H9 (cell line): ENCODE measurements at regions not wholly inside any gene's neighbourhood (a gene's known extent, or its start where the extent isn't known, plus 50 kb on each side); places are given as distances from the start of the nearest gene placed in this dataset.

ENCODE experiments used
- DNase-seq: peaks from one replicate; pipeline ENCODE4 v3.0.0-alpha.2; 2017
- H2AFZ ChIP-seq: one replicate; pipeline ENCODE4 v1.6.1; 2013; ENCODE audit warnings: mild to moderate bottlenecking, low read length, control low read depth, moderate library complexity
- H2AK5ac ChIP-seq: 2 replicates; pipeline ENCODE4 v1.6.1; 2013; ENCODE audit warnings: low read length, control low read depth, mixed read lengths; ENCODE audit not compliant: insufficient read length
- H2BK120ac ChIP-seq: one replicate; pipeline ENCODE4 v1.6.1; 2013; ENCODE audit warnings: low read depth, mild to moderate bottlenecking, low read length, control low read depth, inconsistent platforms; ENCODE audit not compliant: poor library complexity, severe bottlenecking
- H2BK12ac ChIP-seq: 2 replicates; pipeline ENCODE4 v1.6.1; 2013; ENCODE audit warnings: low read length, control low read depth, mixed read lengths, low read depth; ENCODE audit not compliant: insufficient read length
- H2BK15ac ChIP-seq: 2 replicates; pipeline ENCODE4 v1.6.1; 2013; ENCODE audit warnings: low read depth, low read length, control low read depth
- H2BK20ac ChIP-seq: one replicate; pipeline ENCODE4 v1.6.1; 2013; ENCODE audit warnings: low read depth, mild to moderate bottlenecking, low read length, control low read depth, inconsistent platforms; ENCODE audit not compliant: poor library complexity, severe bottlenecking
- H2BK5ac ChIP-seq: 2 replicates; pipeline ENCODE4 v1.6.1; 2013; ENCODE audit warnings: low read length, control low read depth, mixed read lengths; ENCODE audit not compliant: insufficient read length
- H3K14ac ChIP-seq: 2 replicates; pipeline ENCODE4 v1.6.1; 2013; ENCODE audit warnings: low read length, control low read depth; ENCODE audit not compliant: insufficient read depth
- H3K18ac ChIP-seq: 2 replicates; pipeline ENCODE4 v1.6.1; 2013; ENCODE audit warnings: low read depth, mild to moderate bottlenecking, mixed read lengths, low read length, control low read depth; ENCODE audit not compliant: insufficient read length
- H3K23ac ChIP-seq: 2 replicates; pipeline ENCODE4 v1.6.1; 2013; ENCODE audit warnings: low read length, control low read depth, mixed read lengths, low read depth; ENCODE audit not compliant: insufficient read length
- H3K23me2 ChIP-seq: 2 replicates; pipeline ENCODE4 v1.6.1; 2013; ENCODE audit warnings: low read depth, mild to moderate bottlenecking, mixed read lengths, low read length, control low read depth; ENCODE audit not compliant: insufficient read length, poor library complexity, severe bottlenecking
- H3K27ac ChIP-seq: 2 replicates; pipeline ENCODE4 v1.5.1; 2013; ENCODE audit warnings: low read length, control low read depth, mixed read lengths, low read depth; ENCODE audit not compliant: insufficient read length
- H3K27me3 ChIP-seq: 2 replicates; pipeline ENCODE4 v1.6.1; 2013; ENCODE audit warnings: low read length, control low read depth, inconsistent platforms; ENCODE audit not compliant: insufficient read depth
- H3K4ac ChIP-seq: 2 replicates; pipeline ENCODE4 v1.6.1; 2013; ENCODE audit warnings: low read depth, mild to moderate bottlenecking, control low read depth, inconsistent platforms, low read length, moderate library complexity
- H3K4me1 ChIP-seq: 2 replicates; pipeline ENCODE4 v1.6.1; 2013; ENCODE audit warnings: low read length, control low read depth, inconsistent platforms; ENCODE audit not compliant: insufficient read depth
- H3K4me2 ChIP-seq: 2 replicates; pipeline ENCODE4 v1.6.1; 2013; ENCODE audit warnings: low read length, control low read depth, mixed read lengths; ENCODE audit not compliant: insufficient read length, insufficient read depth
- H3K56ac ChIP-seq: 2 replicates; pipeline ENCODE4 v1.6.1; 2013; ENCODE audit warnings: low read depth, mild to moderate bottlenecking, mixed read lengths, low read length, control low read depth; ENCODE audit not compliant: insufficient read length
- H3K79me1 ChIP-seq: 2 replicates; pipeline ENCODE4 v1.6.1; 2013; ENCODE audit warnings: low read depth, mild to moderate bottlenecking, moderate library complexity, low read length, control low read depth, inconsistent platforms; ENCODE audit not compliant: insufficient read depth, poor library complexity, severe bottlenecking
- H3K79me2 ChIP-seq: 2 replicates; pipeline ENCODE4 v1.6.1; 2013; ENCODE audit warnings: low read length, control low read depth, inconsistent platforms; ENCODE audit not compliant: insufficient read depth
- H3K9ac ChIP-seq: 2 replicates; pipeline ENCODE4 v1.6.1; 2013; ENCODE audit warnings: low read length, control low read depth, mixed read lengths; ENCODE audit not compliant: insufficient read length; ENCODE audit errors: extremely low read depth
- H3K9me3 ChIP-seq: one replicate; pipeline ENCODE4 v1.6.1; 2013; ENCODE audit warnings: low read depth, low read length, inconsistent platforms; ENCODE audit not compliant: control insufficient read depth
- H3T11ph ChIP-seq: one replicate; pipeline ENCODE4 v1.6.1; 2013; ENCODE audit warnings: mild to moderate bottlenecking, low read length, control low read depth, inconsistent platforms
- H4K20me1 ChIP-seq: one replicate; pipeline ENCODE4 v1.6.1; 2013; ENCODE audit not compliant: control insufficient read depth, insufficient read length, insufficient read depth
- H4K5ac ChIP-seq: 2 replicates; pipeline ENCODE4 v1.6.1; 2013; ENCODE audit warnings: low read depth, mild to moderate bottlenecking, mixed read lengths, low read length, control low read depth; ENCODE audit not compliant: insufficient read length
- H4K8ac ChIP-seq: replicated peaks from 2 replicates; pipeline ENCODE4 v1.6.1; 2013; ENCODE audit warnings: low read length, control low read depth, mixed read lengths, low read depth; ENCODE audit not compliant: insufficient read length
- H4K91ac ChIP-seq: 2 replicates; pipeline ENCODE4 v1.6.1; 2013; ENCODE audit warnings: low read depth, mild to moderate bottlenecking, moderate library complexity, mixed read lengths, low read length, control low read depth; ENCODE audit not compliant: insufficient read length
- H3K27ac Mint-ChIP-seq, 3 experiments: 2 replicates in 2 of 3; 3 replicates in 1 of 3; pipeline ENCODE4 v1.8.0; 2020 to 2021; ENCODE audit warnings: mixed read lengths in 3 of 3, mild to moderate bottlenecking in 1 of 3, moderate library complexity in 1 of 3
- H3K27me3 Mint-ChIP-seq: 2 replicates; pipeline ENCODE4 v1.8.0; 2021; ENCODE audit warnings: low read depth, mild to moderate bottlenecking, moderate library complexity, mixed read lengths
- H3K36me3 Mint-ChIP-seq, 3 experiments: 2 replicates in 2 of 3; 3 replicates in 1 of 3; pipeline ENCODE4 v1.8.0; 2020 to 2021; ENCODE audit warnings: low read depth in 3 of 3, mixed read lengths in 3 of 3; ENCODE audit not compliant: insufficient read depth in 1 of 3
- H3K4me1 Mint-ChIP-seq, 2 experiments: 2 replicates each; pipeline ENCODE4 v1.8.0; 2020; ENCODE audit warnings: mixed read lengths in 2 of 2
- H3K4me3 Mint-ChIP-seq, 2 experiments: 2 replicates in 1 of 2; 3 replicates in 1 of 2; pipeline ENCODE4 v1.8.0; 2020 to 2021; ENCODE audit warnings: mild to moderate bottlenecking in 2 of 2, mixed read lengths in 2 of 2, moderate library complexity in 1 of 2
- H3K9me3 Mint-ChIP-seq, 2 experiments: 2 replicates in 1 of 2; 3 replicates in 1 of 2; pipeline ENCODE4 v1.8.0; 2020; ENCODE audit warnings: mild to moderate bottlenecking in 2 of 2, mixed read lengths in 2 of 2, moderate library complexity in 1 of 2
- CTCF ChIP-seq: fragments of 200-600 bp; sonication (generic); conservative IDR thresholded peaks from 3 replicates; pipeline ENCODE4 v1.8.0; 2021; ENCODE audit warnings: antibody characterized with exemption, mild to moderate bottlenecking
- WGBS: extraction: QIAGEN DNeasy Blood & Tissue Kit; methylation state at CpG from one replicate; pipeline ENCODE4 v1.1.7; 2013; ENCODE audit warnings: missing lambda C conversion rate, low lambda C conversion rate, mixed read lengths; ENCODE audit not compliant: insufficient read length; ENCODE audit errors: extremely low coverage; 5-methylcytosine and 5-hydroxymethylcytosine counted together

GRCh38 chrX:13126775-13127174 lies 82.4 kb upstream of the FAM9C start:
- Histone ChIP-seq H3K4me1 (no peaks in the 10 kb centered on the region), H3K18ac (no peak overlapping the region), H2BK12ac (no peak overlapping the region), H3K14ac (no peak overlapping the region), H4K8ac (no peak overlapping the region), H2BK20ac (no peak overlapping the region), H2BK5ac (no peak overlapping the region), H2AK5ac (no peak overlapping the region), H3K79me1 (no peaks in the 10 kb centered on the region), H3K79me2 (no peaks in the 10 kb centered on the region), H2BK15ac (no peak overlapping the region), H3K9ac (no peak overlapping the region), H3K27ac (no peak overlapping the region), H3K23me2 (no peaks in the 10 kb centered on the region), H3K9me3 (no peaks in the 10 kb centered on the region), H3K56ac (no peak overlapping the region), H4K20me1 (no peaks in the 10 kb centered on the region), H3K27me3 (no peaks in the 10 kb centered on the region), H2AFZ (no peak overlapping the region), H4K5ac (no peak overlapping the region), H2BK120ac (no peak overlapping the region), H3T11ph (no peak overlapping the region), H4K91ac (no peak overlapping the region), H3K4me2 (no peak overlapping the region), H3K23ac (no peak overlapping the region), H3K4ac (no peak overlapping the region)
- no peak overlapping the region for H3K4me3 Mint-ChIP-seq
- WGBS, result no CpG with 5 or more reads among the region's 3 CpGs
- H3K27ac Mint-ChIP-seq, result no peak overlapping the region
- no peak for DNase-seq
- TF ChIP-seq CTCF, result no peak
- H3K27me3 Mint-ChIP-seq, result no peaks in the 10 kb centered on the region; the same call in 1 of the 2 replicates
- H3K9me3 Mint-ChIP-seq, result peaks cover 58 to 66% of the 10 kb centered on the region in 2 experiments
- peaks cover 0 to 2% (median 0%) of the 10 kb centered on the region in 3 experiments; a peak in 3 of 7 replicates for H3K36me3 Mint-ChIP-seq
- H3K4me1 Mint-ChIP-seq, result peaks cover 24 to 28% of the 10 kb centered on the region in 2 experiments
